SK-N-SH (cell line): ENCODE measurements at regions not wholly inside any gene's neighbourhood (a gene's known extent, or its start where the extent isn't known, plus 50 kb on each side); places are given as distances from the start of the nearest gene placed in this dataset.

Source experiments
- CTCF ChIA-PET: fragments of 300-600, 350-600 bp; formaldehyde crosslinking; extraction: SDS; loops from one replicate; lab custom pipeline; 2021; lab: Yijun Ruan, JAX
- POLR2A ChIA-PET: fragments of 350-600 bp; sonication (Branson Sonifier 250); formaldehyde crosslinking; extraction: SDS; loops from one replicate; lab custom pipeline; 2020; ENCODE audit warnings: antibody characterized with exemption, inconsistent platforms; lab: Yijun Ruan, JAX
- DNase-seq: peaks from one replicate; pipeline ENCODE4 v3.0.0; 2012
- H2AFZ ChIP-seq: fragments of 200-600 bp; sonication (generic); 2 replicates; pipeline ENCODE4 v1.8.1; 2016; ENCODE audit warnings: antibody characterized with exemption, mild to moderate bottlenecking, low read depth
- H3F3A ChIP-seq: fragments of 200-600 bp; sonication (generic); replicated peaks from 2 replicates; pipeline ENCODE3; 2016; ENCODE audit warnings: antibody characterized with exemption, mild to moderate bottlenecking; ENCODE audit not compliant: insufficient read depth
- H3K27ac ChIP-seq, 2 experiments: fragments of 200-500 bp in 1 of 2; fragments of 200-600 bp in 1 of 2; sonication (Bioruptor generic) in 1 of 2; sonication (generic), shearing (Covaris generic) in 1 of 2; 2 replicates each; pipeline versions ENCODE4 v1.5.1 to v1.6.1; 2014 to 2016; ENCODE audit warnings: low read depth in 2 of 2, inconsistent platforms in 1 of 2, low read length in 1 of 2, mild to moderate bottlenecking in 1 of 2, mixed read lengths in 1 of 2
- H3K27me3 ChIP-seq: fragments of 200-600 bp; sonication (generic), shearing (Covaris generic); 2 replicates; pipeline ENCODE4 v1.6.1; 2016; ENCODE audit warnings: mixed run types; ENCODE audit not compliant: insufficient read depth
- H3K36me3 ChIP-seq, 2 experiments: fragments of 200-500 bp in 1 of 2; fragments of 200-600 bp in 1 of 2; sonication (Bioruptor generic) in 1 of 2; sonication (generic) in 1 of 2; replicated peaks in 1 of 2; 2 replicates each; pipeline versions ENCODE3 to v1.5.1; 2014 to 2016; ENCODE audit warnings: low read length in 1 of 2, mild to moderate bottlenecking in 1 of 2; ENCODE audit not compliant: insufficient read depth in 2 of 2, control insufficient read depth in 1 of 2
- H3K4me1 ChIP-seq, 2 experiments: fragments of 200-500 bp in 1 of 2; fragments of 200-600 bp in 1 of 2; sonication (Bioruptor generic) in 1 of 2; sonication (generic), shearing (Covaris generic) in 1 of 2; 2 replicates each; pipeline versions ENCODE4 v1.5.1 to v1.6.1; 2014 to 2016; ENCODE audit warnings: low read depth in 1 of 2, low read length in 1 of 2, mixed run types in 1 of 2; ENCODE audit not compliant: insufficient read depth in 2 of 2, control insufficient read depth in 1 of 2
- H3K4me2 ChIP-seq: fragments of 200-600 bp; sonication (generic), shearing (Covaris generic); 2 replicates; pipeline ENCODE4 v1.6.1; 2017; ENCODE audit warnings: mixed run types
- H3K4me3 ChIP-seq, 2 experiments: fragments of 200-500 bp in 1 of 2; fragments of 200-600 bp in 1 of 2; sonication (Bioruptor generic) in 1 of 2; sonication (generic), shearing (Covaris generic) in 1 of 2; 2 replicates each; pipeline versions ENCODE4 v1.5.1 to v1.8.1; 2014 to 2016; ENCODE audit warnings: low read depth in 2 of 2, inconsistent platforms in 1 of 2, low read length in 1 of 2, mild to moderate bottlenecking in 1 of 2, mixed read lengths in 1 of 2, moderate library complexity in 1 of 2
- H3K79me2 ChIP-seq: fragments of 200-600 bp; sonication (generic); 2 replicates; pipeline ENCODE4 v1.8.1; 2017; ENCODE audit warnings: mild to moderate bottlenecking; ENCODE audit not compliant: insufficient read depth
- H3K9ac ChIP-seq: fragments of 200-600 bp; sonication (generic); 2 replicates; pipeline ENCODE4 v1.6.1; 2017; ENCODE audit warnings: mixed run types
- H3K9me2 ChIP-seq: fragments of 200-600 bp; sonication (generic); 2 replicates; pipeline ENCODE4 v1.6.1; 2017; ENCODE audit warnings: mixed run types
- H3K9me3 ChIP-seq: fragments of 200-600 bp; sonication (generic); 2 replicates; pipeline ENCODE4 v1.6.1; 2017; ENCODE audit warnings: mixed run types, mild to moderate bottlenecking, moderate library complexity
- H4K20me1 ChIP-seq: fragments of 200-600 bp; sonication (generic); 2 replicates; pipeline ENCODE4 v1.6.1; 2017; ENCODE audit warnings: mild to moderate bottlenecking, mixed run types; ENCODE audit not compliant: insufficient read depth
- CTCF ChIP-seq: fragments of 200-600 bp; sonication (generic); IDR thresholded peaks from 2 replicates; pipeline ENCODE4 v1.6.1; 2017; ENCODE audit warnings: antibody characterized with exemption, mild to moderate bottlenecking, moderate library complexity
- EP300 ChIP-seq, 2 experiments: IDR thresholded peaks; 2 replicates each; pipeline versions ENCODE4 v1.4.0 to v1.6.1; 2012; ENCODE audit warnings: borderline replicate concordance in 1 of 2, low read depth in 1 of 2, low read length in 1 of 2
- FOSL2 ChIP-seq: IDR thresholded peaks from 2 replicates; pipeline ENCODE4 v1.4.0; 2012; ENCODE audit warnings: low read depth, mild to moderate bottlenecking, moderate library complexity, borderline replicate concordance
- MAX ChIP-seq: IDR thresholded peaks from 2 replicates; pipeline ENCODE4 v1.4.0; 2012; ENCODE audit warnings: low read depth
- MXI1 ChIP-seq: IDR thresholded peaks from 2 replicates; pipeline ENCODE4 v1.6.1; 2012; ENCODE audit warnings: mild to moderate bottlenecking, low read depth, low read length, improper control_type of control experiment
- NRF1 ChIP-seq: IDR thresholded peaks from 2 replicates; pipeline ENCODE4 v1.6.1; 2012; ENCODE audit warnings: low read depth, mild to moderate bottlenecking, low read length
- POLR2AphosphoS5 ChIP-seq: IDR thresholded peaks from 2 replicates; pipeline ENCODE4 v1.6.1; 2012; ENCODE audit warnings: low read depth, low read length
- RAD21 ChIP-seq: IDR thresholded peaks from 2 replicates; pipeline ENCODE4 v1.6.1; 2012; ENCODE audit warnings: mild to moderate bottlenecking, low read length
- RCOR1 ChIP-seq: fragments of 150-350 bp; IDR thresholded peaks from 2 replicates; pipeline ENCODE4 v1.6.1; 2017; ENCODE audit warnings: antibody characterized with exemption, low read length
- RFX5 ChIP-seq: IDR thresholded peaks from 2 replicates; pipeline ENCODE4 v1.6.1; 2012; ENCODE audit warnings: mild to moderate bottlenecking, improper control_type of control experiment, low read length
- RXRA ChIP-seq: IDR thresholded peaks from 2 replicates; pipeline ENCODE4 v1.4.0; 2012; ENCODE audit warnings: low read depth, mild to moderate bottlenecking, borderline replicate concordance
- SMC3 ChIP-seq: IDR thresholded peaks from 2 replicates; pipeline ENCODE4 v1.6.1; 2012; ENCODE audit warnings: low read depth, low read length, improper control_type of control experiment
- TAF1 ChIP-seq: IDR thresholded peaks from 2 replicates; pipeline ENCODE4 v1.6.1; 2012; ENCODE audit warnings: low read depth, mild to moderate bottlenecking, low read length, moderate library complexity, borderline replicate concordance
- TEAD4 ChIP-seq: IDR thresholded peaks from 2 replicates; pipeline ENCODE4 v1.4.0; 2012; ENCODE audit warnings: mild to moderate bottlenecking, borderline replicate concordance; ENCODE audit not compliant: insufficient read depth
- whole genome bisulfite sequencing: methylation state at CpG from one replicate; pipeline ENCODE4 v1.1.6; 2017; ENCODE audit warnings: low lambda C conversion rate; 5-methylcytosine and 5-hydroxymethylcytosine counted together

- no peak overlapping the region for H3K27ac ChIP-seq
- H3K9me3 ChIP-seq = no peaks in the 10 kb centered on the region
- ChIA-PET CTCF (interaction anchor here (1.2 to 1.5 kb wide), 3 partner anchors 12 to 26 kb away, joined by 4 to 9 read pairs (median 5); no protein-coding TSS in a partner anchor), POLR2A (no interaction called here)
- no peak overlapping the region for H3K9ac ChIP-seq
- no peak overlapping the region for H2AFZ ChIP-seq
- no peaks in the 10 kb centered on the region for H3K36me3 ChIP-seq
- DNase-seq = no peak
- H3K27me3 ChIP-seq = no peaks in the 10 kb centered on the region
- H4K20me1 ChIP-seq = no peaks in the 10 kb centered on the region
- no peaks in the 10 kb centered on the region for H3K9me2 ChIP-seq
- no peak for TF ChIP-seq CTCF
- TF ChIP-seq SMC3 = peak; percentile 31; the same call in 1 of the 2 replicates
- TF ChIP-seq RAD21 = peak; percentile 55
- TF ChIP-seq TEAD4 = no peak
- H3K4me2 ChIP-seq = no peak overlapping the region
- H3K4me1 ChIP-seq = peaks cover 2 to 24% of the 10 kb centered on the region in 2 experiments; a peak in 2 of 4 replicates
- 96% methylated on average over 9 of the region's 10 CpGs for WGBS
- H3F3A ChIP-seq = peaks cover 3% of the 10 kb centered on the region
- H3K79me2 ChIP-seq = peaks cover 11% of the 10 kb centered on the region; the same call in 1 of the 2 replicates
- no peak overlapping the region for H3K4me3 ChIP-seq
Observed at GRCh38 chr9:121573717-121574485, 74.3 kb upstream of the GGTA1 start.

- Histone ChIP-seq H2AFZ (no peak overlapping the region), H3K36me3 (no peaks in the 10 kb centered on the region), H3K79me2 (peaks cover 3% of the 10 kb centered on the region; the same call in 1 of the 2 replicates), H3K27ac (no peak overlapping the region), H3K4me3 (no peak overlapping the region), H3K4me2 (no peak overlapping the region), H3F3A (no peaks in the 10 kb centered on the region), H4K20me1 (no peaks in the 10 kb centered on the region), H3K9ac (no peak overlapping the region), H3K27me3 (no peaks in the 10 kb centered on the region), H3K4me1 (peaks cover 0 to 20% of the 10 kb centered on the region in 2 experiments; a peak in 1 of 4 replicates), H3K9me2 (no peaks in the 10 kb centered on the region), H3K9me3 (no peaks in the 10 kb centered on the region)
- TF ChIP-seq MXI1 (no peak), EP300 (IDR thresholded peaks at IDR 0.05; ENCODE audit: borderline replicate concordance in 1 of 2, low read depth in 1 of 2, low read length in 1 of 2) (no peak), MAX (no peak), RFX5 (no peak), RCOR1 (no peak), NRF1 (no peak), POLR2AphosphoS5 (no peak), FOSL2 (no peak), RXRA (no peak), TAF1 (no peak)
- WGBS = 85% methylated on average over 11 of the region's 18 CpGs
- ChIA-PET POLR2A (no interaction called here), CTCF (interaction anchor here (0.9 to 2.9 kb wide), 4 partner anchors 24 to 58 kb away, joined by 3 to 17 read pairs (median 6); no protein-coding TSS in a partner anchor)
- DNase-seq = no peak
Observed at GRCh38 chr9:121574774-121575519, 75.3 kb upstream of the GGTA1 start.
